ENCODE measurements at regions not wholly inside any gene's neighbourhood (a gene's known extent, or its start where the extent isn't known, plus 50 kb on each side); places are given as distances from the start of the nearest gene placed in this dataset.

GRCh38 chr6:19454001-19454720 is 383.0 kb upstream of the ID4 start:
- no peak overlapping the region for H3K27ac ChIP-seq (ENCODE audit: low read depth in 1 of 2, low read length in 2 of 2)
- DNase-seq (no peak), ATAC-seq (ENCODE audit: poor library complexity) (no peak)
- H3K27me3 ChIP-seq (ENCODE audit: control insufficient read depth in 1 of 2, insufficient read depth in 2 of 2, low read length in 2 of 2), result no peaks in the 10 kb centered on the region
- Mint-ChIP-seq H3K27ac (no peak overlapping the region), H3K27me3 (no peaks in the 10 kb centered on the region), H3K4me3 (no peak overlapping the region), H3K9me3 (no peaks in the 10 kb centered on the region), H3K36me3 (ENCODE audit: low read depth) (no peaks in the 10 kb centered on the region), H3K4me1 (ENCODE audit: low read depth) (no peaks in the 10 kb centered on the region)
- TF ChIP-seq CTCF (IDR thresholded peaks at IDR 0.05), result no peak
- H3K4me1 ChIP-seq (ENCODE audit: insufficient read depth, low read length), result no peaks in the 10 kb centered on the region
- H3K4me3 ChIP-seq (ENCODE audit: low read length), result no peak overlapping the region
- H3K9me3 ChIP-seq (ENCODE audit: control insufficient read depth in 1 of 2, insufficient read depth in 1 of 2, low read length in 2 of 2), result peaks cover 0 to 8% of the 10 kb centered on the region in 2 experiments
- intact Hi-C loops (cut with DNase I, micrococcal nuclease), result no loop called here
- POLR2A ChIA-PET, result no interaction called here
- CTCF ChIA-PET, result no interaction called here
- H3K36me3 ChIP-seq (ENCODE audit: insufficient read depth, low read length), result no peaks in the 10 kb centered on the region

- Mint-ChIP-seq H3K36me3 (ENCODE audit: low read depth) (no peaks in the 10 kb centered on the region), H3K27me3 (no peaks in the 10 kb centered on the region), H3K9me3 (no peaks in the 10 kb centered on the region), H3K4me3 (no peak overlapping the region), H3K4me1 (ENCODE audit: low read depth) (no peaks in the 10 kb centered on the region), H3K27ac (no peak overlapping the region)
- H3K9me3 ChIP-seq (ENCODE audit: control insufficient read depth in 1 of 2, insufficient read depth in 1 of 2, low read length in 2 of 2), result peaks cover 0 to 8% of the 10 kb centered on the region in 2 experiments
- no peaks in the 10 kb centered on the region for H3K4me1 ChIP-seq (ENCODE audit: insufficient read depth, low read length)
- no peak overlapping the region for H3K4me3 ChIP-seq (ENCODE audit: low read length)
- no peaks in the 10 kb centered on the region for H3K27me3 ChIP-seq (ENCODE audit: control insufficient read depth in 1 of 2, insufficient read depth in 2 of 2, low read length in 2 of 2)
- no peak for TF ChIP-seq CTCF (IDR thresholded peaks at IDR 0.05)
- H3K36me3 ChIP-seq (ENCODE audit: insufficient read depth, low read length), result no peaks in the 10 kb centered on the region
- CTCF ChIA-PET, result no interaction called here
- intact Hi-C loops (cut with DNase I, micrococcal nuclease), result no loop called here
- POLR2A ChIA-PET, result no interaction called here
- H3K27ac ChIP-seq (ENCODE audit: low read depth in 1 of 2, low read length in 2 of 2), result no peak overlapping the region
- ATAC-seq (ENCODE audit: poor library complexity), result no peak
- no peak for DNase-seq
Measured at GRCh38 chr6:19454721-19455392, 382.3 kb upstream of the ID4 start.

- DNase-seq, result no peak
Measured at GRCh38 chr6:19463250-19463649, 373.9 kb upstream of the ID4 start.

More at GRCh38 chr6:19463250-19463649, 373.9 kb upstream of the ID4 start:
- H3K4me3 ChIP-seq (ENCODE audit: low read length), result no peak overlapping the region
- H3K9me3 ChIP-seq (ENCODE audit: control insufficient read depth in 1 of 2, insufficient read depth in 1 of 2, low read length in 2 of 2), result peaks cover 0 to 3% of the 10 kb centered on the region in 2 experiments
- Mint-ChIP-seq H3K4me3 (no peak overlapping the region), H3K9me3 (no peaks in the 10 kb centered on the region), H3K36me3 (ENCODE audit: low read depth) (no peaks in the 10 kb centered on the region), H3K27ac (no peak overlapping the region), H3K27me3 (no peaks in the 10 kb centered on the region), H3K4me1 (ENCODE audit: low read depth) (no peaks in the 10 kb centered on the region)
- H3K27me3 ChIP-seq (ENCODE audit: control insufficient read depth in 1 of 2, insufficient read depth in 2 of 2, low read length in 2 of 2), result no peaks in the 10 kb centered on the region
- ChIA-PET CTCF (no interaction called here), POLR2A (no interaction called here)
- H3K36me3 ChIP-seq (ENCODE audit: insufficient read depth, low read length), result no peaks in the 10 kb centered on the region
- intact Hi-C loops (cut with DNase I, micrococcal nuclease), result no loop called here
- H3K27ac ChIP-seq (ENCODE audit: low read depth in 1 of 2, low read length in 2 of 2), result no peak overlapping the region
- ATAC-seq (ENCODE audit: poor library complexity), result no peak
- TF ChIP-seq CTCF (IDR thresholded peaks at IDR 0.05), result no peak
- H3K4me1 ChIP-seq (ENCODE audit: insufficient read depth, low read length), result no peaks in the 10 kb centered on the region

Data from CD4-positive, alpha-beta T cell (primary cell).